SIG-M5 (cell line): ENCODE measurements at regions not wholly inside any gene's neighbourhood (a gene's known extent, or its start where the extent isn't known, plus 50 kb on each side); places are given as distances from the start of the nearest gene placed in this dataset.

Source experiments
- DNase-seq: peaks from one replicate; lab custom pipeline; 2025; lab: John Stamatoyannopoulos, UW

DNA sequence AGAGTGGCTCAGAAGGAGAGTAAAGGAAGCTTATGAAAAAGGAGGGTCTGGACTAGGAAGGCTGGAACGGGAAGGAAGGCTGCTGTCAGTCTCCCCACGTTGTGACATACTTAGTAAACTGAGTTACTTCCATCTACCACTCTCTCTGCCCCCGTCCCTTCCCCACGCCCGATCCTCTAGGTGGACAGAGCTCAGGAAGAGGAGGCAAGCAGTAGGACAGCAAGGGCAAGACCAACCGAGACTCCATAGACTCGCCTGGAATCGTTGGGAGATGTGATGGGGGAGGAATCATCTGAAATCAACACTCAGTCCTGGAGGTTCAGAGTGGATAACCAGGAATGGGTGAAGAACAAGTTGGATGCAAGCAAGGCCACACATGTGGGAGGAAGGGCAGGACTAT lies 240.7 kb downstream of the BUD13 start:
- no peak for DNase-seq

DNA sequence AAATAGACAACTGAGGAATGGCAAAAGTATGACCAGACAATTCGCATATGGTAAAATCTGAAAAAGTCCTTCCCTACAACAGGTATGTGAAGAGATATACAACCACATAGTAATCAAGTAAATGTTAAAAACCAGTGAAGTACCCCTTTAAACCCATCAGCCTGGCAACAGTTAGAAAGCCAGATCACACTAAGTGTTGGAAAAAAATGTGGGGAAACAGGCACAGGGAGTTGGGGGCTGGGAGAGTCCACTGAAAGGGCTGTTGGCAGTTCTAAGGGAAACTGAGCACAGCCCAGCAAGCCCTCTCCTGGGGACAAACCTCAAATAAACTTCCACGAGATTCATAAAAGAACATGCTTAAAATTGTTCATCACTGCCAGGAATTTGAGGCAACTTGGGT lies 242.1 kb downstream of the BUD13 start:
- DNase-seq: no peak

DNA sequence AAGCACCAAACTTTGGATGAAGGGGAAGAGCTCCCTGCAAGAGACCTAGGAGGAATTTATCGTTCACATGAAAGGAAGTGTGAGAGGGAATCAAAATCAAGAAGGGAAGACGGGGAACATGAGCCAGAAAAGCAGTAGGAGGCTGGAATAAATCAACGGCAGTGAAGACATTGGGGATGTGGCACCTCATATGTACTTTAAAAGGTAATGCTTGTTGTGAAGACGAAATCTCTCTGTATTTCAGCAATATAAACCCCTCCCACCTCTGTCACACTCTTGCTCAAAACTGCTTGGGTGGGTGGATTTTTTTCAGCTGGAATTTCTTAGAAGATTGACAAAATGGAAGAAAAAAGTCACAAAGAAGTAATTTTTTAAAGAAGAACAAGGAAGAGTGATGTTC lies 243.5 kb downstream of the BUD13 start:
- no peak for DNase-seq

DNA sequence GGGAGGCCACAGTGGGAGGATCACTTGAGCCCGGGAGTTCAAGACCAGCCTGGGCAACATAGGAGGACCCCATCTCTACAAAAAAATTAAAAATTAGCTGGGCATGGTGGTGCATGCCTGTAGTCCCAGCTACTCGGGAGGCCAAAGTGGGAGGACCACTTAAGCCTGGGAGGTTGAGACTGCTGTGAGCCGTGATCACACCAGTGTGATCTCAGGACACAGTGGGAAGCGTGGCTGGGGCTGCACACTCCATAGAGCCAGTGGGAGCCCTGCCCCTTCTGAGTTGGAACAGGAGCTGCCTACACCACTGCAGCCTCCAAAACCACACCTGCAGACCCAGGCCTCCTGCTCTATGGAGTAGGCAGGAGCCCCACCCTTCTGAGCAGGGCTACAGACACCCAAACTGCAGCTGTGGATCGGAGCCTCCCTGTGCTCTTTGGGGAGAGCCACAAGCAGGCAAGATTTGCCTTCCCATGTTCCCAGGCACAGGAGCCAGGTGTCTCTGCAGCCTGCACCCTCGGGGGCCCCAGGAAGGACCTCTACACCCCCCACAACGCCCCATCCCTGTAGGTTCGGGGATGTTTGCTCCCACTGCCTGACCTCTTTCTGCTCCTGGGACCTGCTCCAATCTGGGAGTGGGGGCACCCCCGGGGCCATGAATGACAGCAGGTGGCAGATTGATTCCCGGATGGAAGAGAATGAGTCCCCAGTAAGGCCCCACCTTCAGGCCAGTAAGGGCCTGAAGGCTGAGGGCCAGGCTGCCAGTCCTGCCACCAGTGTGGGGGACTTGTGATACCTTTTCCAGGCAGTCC lies 245.4 kb downstream of the BUD13 start:
- DNase-seq: no peak

DNA sequence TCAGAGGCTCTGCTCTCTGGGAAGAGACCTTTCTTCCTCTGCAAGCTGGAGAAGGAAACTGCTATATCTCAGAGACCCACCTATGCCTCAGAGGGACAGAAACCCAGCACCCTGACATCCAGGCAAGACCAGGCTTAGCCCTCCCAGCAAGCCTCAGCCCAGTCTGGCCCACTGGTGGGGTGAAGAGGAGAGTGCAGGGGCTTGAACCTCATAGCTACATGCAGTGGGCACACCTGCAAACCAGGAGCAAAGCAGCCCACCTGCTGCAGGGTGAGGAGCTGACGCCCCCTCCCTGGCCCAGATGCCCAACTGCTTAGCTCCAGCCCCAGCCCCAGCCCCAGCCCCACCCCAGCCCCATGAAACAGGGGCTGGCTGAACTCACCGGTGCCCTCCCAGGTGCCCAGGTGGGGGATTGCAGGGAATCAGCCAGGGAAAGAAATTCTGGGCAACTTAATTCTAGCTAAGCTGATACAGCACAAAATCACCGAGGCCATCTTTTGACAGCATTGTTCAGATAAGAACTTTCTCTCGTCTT lies 246.8 kb downstream of the BUD13 start:
- DNase-seq: no peak

DNA sequence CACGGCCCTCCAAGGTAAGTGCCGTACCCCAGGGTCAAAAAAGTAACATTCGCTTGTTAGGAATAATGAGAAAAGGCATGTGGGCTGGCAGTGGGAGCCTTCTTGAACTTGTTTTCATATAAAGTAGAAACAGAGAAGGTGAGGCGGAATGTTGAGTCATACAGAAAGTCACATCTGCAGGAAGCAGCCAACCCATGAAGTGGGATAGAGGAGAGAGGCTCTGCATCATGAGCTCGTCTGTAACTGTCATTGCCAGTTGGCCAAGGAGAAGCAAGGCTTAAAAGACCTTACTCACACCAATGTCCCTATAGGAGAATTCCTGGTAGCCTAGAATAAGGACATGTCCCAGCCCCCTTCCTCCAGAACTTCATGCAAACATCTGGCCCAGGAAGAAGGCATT lies 253.3 kb downstream of the BUD13 start:
- no peak for DNase-seq

DNA sequence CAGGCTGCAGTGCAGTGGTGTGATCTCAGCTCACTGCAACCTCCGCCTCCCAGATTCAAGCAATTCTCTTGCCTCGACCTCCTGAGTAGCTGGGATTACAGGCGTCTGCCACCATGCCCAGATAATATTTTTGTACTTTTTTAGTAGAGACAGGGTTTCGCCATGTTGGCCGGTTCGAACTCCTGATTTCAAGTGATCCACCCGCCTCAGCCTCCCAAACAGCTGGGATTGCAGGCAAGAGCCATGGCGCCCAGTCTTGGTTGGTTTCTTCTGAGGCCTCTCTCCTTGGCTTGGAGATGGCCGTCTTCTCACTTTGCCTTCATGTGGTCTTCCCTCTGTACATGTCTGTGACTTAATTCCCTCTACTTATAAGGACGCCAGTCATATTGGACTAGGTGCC lies 254.6 kb downstream of the BUD13 start:
- no peak for DNase-seq

DNA sequence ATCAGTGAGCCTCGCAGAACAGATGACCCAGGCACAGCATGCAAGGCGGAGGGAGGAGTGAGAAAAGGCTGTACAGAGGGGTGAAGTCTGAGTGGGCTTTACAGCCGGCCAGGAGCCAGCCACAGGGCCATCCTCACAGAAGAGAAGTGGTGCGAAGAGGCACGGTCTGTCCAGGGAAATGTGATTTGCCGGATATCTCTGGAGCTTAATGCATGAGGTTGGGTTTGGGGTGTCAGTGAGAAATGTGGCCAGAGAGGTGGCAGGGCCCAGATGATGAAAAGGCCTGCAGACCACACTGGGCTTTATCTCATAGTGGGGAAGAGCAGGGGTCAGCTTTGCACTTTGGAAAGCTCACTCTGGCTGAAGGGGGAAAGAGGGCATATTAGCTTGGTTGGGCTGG lies 255.2 kb downstream of the BUD13 start:
- DNase-seq: no peak

DNA sequence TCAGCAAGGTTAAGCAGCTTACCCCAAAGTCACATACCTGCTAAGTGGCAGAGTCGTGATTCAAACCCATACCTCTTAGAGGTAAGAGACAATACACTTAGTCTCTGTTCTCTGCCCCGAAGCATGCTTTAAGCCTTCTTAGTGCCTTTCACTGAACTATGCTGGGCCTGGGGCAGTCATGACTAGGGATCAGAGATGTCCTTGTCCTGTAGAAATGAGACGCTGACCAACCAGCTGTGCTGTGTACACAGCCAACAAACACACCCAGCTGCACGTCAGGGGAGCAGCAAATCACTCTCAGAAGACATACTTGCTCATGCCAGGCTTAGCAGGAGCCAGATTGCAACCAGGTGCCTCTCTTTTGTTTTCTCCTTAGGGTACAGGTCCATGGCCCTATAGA lies 255.7 kb downstream of the BUD13 start:
- DNase-seq: no peak

DNA sequence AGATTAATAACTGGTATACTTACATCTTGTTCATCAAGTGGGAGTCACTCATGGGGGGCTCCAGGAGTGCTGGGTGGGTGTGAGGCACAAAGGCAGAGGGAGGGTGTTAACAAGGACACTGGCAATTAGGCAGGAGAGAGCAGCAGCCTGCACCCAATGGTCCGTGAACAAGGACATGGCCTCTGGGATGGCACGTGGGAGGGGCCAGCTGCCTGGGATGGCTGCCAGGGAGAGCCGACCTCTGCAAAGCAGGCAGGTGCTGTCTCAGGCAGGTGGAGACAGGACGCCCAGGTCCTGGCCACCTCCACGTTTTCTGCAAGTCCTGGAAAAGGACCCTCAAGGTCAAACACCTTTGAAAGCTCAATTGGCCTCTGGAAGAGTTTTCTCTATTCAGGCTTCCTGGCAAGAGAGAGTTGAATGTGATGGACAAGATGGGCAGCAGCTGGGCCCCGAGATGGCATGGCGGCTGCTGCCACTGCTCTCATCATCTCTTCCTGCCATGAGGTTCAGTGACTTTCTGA lies 257.1 kb downstream of the BUD13 start:
- no peak for DNase-seq

DNA sequence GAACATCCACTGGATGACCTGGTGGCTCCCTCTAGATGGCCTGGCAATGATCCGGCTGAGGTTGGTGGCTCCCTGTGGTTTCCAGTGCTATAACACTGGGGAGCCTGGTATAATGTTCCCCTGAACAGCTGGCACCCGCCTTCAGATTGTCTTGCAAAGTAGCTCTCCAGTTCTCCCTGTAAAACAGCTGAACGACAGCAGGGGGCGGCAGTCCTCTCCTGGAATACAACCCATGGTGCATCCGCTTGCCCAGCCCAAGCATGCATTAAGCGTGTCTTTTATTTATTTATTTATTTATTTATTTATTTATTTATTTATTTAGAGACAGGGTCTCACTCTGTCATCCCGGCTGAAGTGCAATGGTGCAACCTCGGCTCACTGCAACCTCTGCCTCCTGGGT lies 258.9 kb downstream of the BUD13 start:
- no peak for DNase-seq

DNA sequence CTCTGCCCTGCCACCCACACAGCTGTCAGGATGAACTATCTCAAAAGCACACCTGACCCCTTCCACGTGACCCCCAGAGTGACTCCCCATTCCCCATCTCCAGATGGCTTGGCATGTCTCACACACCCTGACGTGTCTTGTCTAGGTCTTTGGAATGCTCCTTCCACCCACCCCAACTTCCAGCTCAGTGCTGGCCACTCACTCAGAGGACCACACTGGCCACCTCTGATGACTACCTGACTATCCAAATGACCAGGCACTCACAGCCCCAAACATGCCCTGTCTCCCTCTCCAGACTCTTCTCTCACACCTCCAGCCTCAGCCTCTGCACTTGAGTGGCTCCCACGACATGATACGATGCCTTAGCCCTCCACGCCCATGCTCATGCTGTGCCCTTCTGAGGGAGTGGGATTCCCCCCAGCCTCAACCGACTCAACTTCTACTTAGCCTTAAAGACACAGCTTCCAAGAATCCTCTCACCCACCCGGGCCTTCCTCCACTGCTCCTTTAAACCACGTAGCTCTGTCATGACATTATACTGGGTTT lies 259.4 kb downstream of the BUD13 start:
- DNase-seq: no peak

DNA sequence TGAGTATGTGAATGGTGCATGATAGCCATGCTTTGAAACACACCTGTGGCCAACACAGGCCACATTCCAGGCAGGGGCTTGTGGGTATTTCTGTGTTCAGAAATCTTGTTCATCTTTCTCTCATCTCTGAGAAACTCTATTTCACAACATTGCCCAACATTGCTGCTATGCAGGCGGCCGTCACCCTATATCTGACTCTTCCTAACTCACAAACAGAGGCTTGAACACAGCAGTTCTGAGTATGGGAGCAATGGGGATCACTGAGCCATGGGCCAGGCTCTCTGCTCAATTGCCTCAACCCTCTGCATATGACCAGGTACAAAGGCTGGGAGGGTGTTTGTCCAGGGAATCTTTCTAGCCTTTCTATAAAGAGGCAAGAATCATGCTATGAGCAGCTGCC lies 259.9 kb downstream of the BUD13 start:
- no peak for DNase-seq

DNA sequence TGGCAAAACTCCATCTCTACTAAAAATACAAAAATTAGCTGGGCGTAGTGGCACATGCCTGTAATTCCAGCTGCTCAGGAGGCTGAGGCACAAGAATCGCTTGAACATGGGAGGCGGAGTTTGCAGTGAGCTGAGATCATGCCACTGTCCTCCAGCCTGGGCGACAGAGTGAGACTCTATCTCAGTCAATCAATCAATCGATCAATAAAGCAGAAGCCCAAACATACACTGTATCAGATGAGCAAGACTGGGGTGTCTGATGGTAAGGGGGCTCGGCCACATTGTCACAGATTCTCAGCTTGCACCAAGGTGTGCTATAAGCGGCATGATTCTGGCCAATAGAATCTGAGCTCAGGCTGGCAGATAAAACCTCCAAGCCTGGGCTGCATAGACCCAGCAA lies 261.1 kb downstream of the BUD13 start:
- no peak for DNase-seq

DNA sequence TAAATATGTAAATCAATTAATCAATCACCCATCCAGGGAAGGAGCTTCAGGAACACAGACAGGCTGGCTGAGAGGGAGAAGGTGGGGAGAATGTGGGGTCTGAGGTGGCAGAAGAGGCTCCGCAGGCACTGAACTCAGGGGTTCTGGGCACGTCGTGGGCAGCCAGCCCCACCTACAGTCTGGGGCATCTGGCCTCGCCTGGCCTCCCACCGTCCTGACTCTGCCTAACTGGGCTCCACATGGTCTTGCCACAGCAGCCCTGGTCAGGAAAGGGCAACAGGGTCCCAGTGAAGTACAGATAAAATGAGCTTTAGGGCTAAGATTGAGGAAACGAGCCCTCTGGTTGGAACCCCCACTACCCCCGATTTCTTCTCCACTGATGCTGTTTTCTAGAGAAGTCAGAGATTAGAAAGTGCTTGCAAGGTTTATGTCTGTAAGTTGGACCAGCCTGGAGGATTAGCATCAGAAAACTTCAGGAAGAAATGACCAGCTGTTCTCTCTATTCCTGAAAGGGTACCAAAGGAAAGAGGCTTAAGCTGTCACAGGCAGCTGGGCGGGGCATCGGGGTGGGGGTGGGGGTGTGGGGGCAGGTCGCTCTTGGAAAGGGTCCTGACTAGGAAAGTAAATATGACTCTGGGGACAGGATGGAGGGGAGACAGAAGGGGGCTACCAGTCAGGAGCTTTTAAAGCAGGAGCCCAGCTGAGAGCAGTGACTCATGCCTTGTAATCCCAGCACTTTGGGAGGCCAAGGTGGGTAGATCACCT lies 261.7 kb downstream of the BUD13 start:
- DNase-seq: no peak

DNA sequence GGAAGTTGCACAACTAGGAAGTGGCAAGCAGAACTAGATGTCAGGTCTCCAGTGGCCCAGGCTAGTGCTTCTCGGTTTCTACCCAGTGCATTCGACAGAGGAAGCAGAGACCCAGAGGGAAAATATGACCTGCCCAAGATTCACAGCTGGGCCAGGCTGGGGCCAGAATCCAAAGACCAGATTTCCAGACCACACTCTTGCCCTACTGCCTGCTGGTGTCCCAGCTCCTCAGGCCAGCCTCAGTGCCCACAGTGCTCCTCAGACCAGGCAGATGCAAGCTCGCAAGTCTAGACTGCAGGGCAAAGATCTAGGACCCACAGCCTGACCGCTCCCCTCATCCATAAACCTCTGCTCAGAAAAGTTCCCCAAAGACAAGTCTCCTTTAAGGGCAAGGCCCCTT lies 262.6 kb downstream of the BUD13 start:
- DNase-seq: no peak

DNA sequence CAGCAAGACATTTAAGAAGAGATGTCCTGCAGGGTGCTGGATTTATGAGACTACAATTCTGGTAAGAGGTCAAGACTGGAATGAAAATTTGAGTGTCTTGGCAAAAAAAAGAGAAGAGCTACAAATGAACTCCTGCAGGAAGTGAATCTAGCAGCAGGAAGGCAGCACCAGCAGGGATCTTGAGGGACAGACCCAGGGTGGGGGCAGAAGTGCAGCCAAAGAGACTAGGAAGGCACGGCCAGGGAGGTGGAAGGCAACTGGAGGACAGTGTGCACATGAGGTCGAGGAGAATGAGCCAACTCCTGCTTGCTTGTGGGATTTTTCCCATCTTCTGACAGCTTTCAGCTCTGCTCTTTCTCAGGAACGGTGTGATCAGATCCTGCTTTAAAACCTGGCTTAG lies 263.2 kb downstream of the BUD13 start:
- no peak for DNase-seq

DNA sequence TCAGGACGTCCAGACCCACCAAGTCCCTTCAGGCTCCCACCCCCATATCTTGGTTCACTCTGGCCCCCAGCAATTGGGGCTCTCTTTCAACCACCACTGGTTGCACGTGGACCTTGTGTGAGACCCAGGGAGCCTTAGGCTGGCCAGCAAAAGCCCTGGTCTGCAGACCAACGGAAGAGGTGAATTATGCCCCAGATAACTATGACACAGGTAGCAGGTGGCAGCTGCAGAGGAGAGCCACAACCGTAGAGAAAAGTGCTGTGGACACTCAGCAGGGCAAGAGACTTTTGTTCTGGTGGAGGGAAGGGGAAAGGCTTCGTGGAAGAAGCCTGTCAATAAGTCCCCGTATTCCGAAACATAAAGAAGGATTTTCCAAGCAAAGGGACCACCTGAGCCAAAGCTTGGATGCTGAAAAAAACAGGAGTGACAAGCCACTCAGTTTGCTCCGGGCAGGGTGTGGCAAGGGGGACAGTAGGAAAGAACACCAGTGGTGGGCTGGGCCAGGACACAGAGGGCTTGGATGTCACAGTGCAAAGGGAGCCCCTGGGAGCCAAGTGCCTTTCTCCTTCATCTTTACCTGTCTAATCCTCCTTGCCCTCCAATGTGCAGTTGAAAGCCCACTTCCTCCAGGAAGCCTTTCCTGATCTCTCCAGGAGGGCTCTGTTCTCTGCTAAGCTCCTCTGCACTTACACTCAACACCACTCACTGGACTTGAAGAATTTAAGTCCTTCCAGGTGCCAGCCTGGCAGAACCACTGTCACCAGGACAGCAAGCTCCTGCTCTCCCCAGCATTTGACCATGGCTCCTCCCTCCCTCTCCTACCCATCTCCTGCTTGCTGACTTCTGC lies 264.7 kb downstream of the BUD13 start:
- no peak for DNase-seq

DNA sequence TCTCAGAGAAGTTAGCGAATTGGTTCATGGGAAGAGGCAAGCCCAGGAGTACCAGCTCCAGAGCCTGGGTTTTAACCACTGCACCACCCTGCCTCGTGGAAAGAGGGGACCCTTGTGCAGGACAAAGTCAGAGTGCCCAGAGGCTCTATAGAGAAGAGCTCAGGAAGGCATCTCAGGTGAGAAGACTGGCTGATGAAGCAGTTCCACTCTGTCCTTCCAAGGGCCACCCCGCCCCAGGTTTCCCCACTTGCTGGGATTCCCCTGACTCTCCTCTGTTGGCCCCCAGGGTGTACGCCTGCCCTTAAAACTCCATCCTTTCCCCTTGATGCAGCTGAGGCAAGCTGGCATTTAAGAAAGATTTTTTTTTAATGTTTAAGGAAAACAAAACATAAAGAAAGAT lies 265.8 kb downstream of the BUD13 start:
- DNase-seq: no peak

DNA sequence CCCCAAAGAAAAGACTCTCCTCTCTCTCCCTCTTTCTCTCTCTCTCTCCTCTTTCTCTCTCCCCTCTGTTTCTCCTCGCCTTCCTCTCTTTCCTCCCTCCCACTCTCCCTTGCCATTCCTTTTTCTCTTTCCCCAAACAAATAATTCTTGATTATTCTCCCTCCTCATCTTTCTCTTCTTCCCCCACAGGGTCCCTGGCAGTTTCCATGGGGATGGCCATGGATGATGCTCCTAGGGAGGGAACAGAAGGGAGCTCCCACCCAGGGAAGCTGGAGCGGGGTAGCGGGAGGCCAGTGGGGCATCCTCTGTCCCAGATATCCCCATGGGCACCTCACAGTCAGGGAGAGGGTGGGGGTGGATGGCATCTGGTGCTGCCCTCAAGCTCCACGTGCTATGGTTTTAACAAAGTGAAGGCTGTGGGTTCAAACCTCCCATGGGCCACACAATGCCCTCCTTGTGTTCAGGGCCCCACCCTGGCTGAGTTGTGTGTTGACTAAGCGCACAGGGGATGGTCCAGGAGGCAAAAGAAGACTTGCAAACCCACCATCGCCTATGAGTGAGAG lies 266.4 kb downstream of the BUD13 start:
- no peak for DNase-seq
